ENCODE measurements at regions not wholly inside any gene's neighbourhood (a gene's known extent, or its start where the extent isn't known, plus 50 kb on each side); places are given as distances from the start of the nearest gene placed in this dataset.

GRCh38 chr13:111940892-111941291 is 126.1 kb upstream of the SOX1 start:
- no peak for TF ChIP-seq CTCF (IDR thresholded peaks at IDR 0.05)
- TF ChIP-seq POLR2A (IDR thresholded peaks at IDR 0.05), result no peak
